OCI-LY7 (cell line): ENCODE measurements at regions not wholly inside any gene's neighbourhood (a gene's known extent, or its start where the extent isn't known, plus 50 kb on each side); places are given as distances from the start of the nearest gene placed in this dataset.

Source experiments
- BruUV-seq: library from RNA; stranded (reverse); fragments of 400-500 nt; replicated peaks from 2 replicates; lab custom pipeline; 2021; lab: Mats Ljungman, UMichigan
- CTCF ChIA-PET: fragments of 300-600 bp; sonication (Branson Sonifier 250); formaldehyde crosslinking; loops from one replicate; lab custom pipeline; 2022; ENCODE audit warnings: antibody characterized with exemption; ENCODE audit not compliant: unreplicated experiment; lab: Charles Lee
- POLR2A ChIA-PET: fragments of 300-600 bp; sonication (Branson Sonifier 250); formaldehyde crosslinking; loops from one replicate; lab custom pipeline; 2022; ENCODE audit warnings: antibody characterized with exemption; lab: Charles Lee
- DNase-seq: peaks from one replicate; pipeline ENCODE4 v3.0.0-alpha.2; 2015; ENCODE audit warnings: low spot score
- H2AFZ ChIP-seq: fragments of 200-600 bp; sonication (generic), shearing (Covaris generic); 2 replicates; pipeline ENCODE4 v1.6.1; 2014; ENCODE audit warnings: mild to moderate bottlenecking, antibody characterized with exemption, low read length, moderate library complexity
- H3K27ac ChIP-seq: fragments of 200-600 bp; sonication (generic); 2 replicates; pipeline ENCODE4 v1.5.1; 2014; ENCODE audit warnings: mixed run types, low read depth, mild to moderate bottlenecking, moderate library complexity, low read length, inconsistent platforms; ENCODE audit not compliant: poor library complexity, severe bottlenecking
- H3K36me3 ChIP-seq: fragments of 200-600 bp; sonication (generic); 2 replicates; pipeline ENCODE4 v1.6.1; 2014; ENCODE audit warnings: mild to moderate bottlenecking, antibody characterized with exemption, low read length, moderate library complexity, mixed read lengths; ENCODE audit not compliant: insufficient read depth
- H3K4me1 ChIP-seq: fragments of 200-600 bp; sonication (generic); 2 replicates; pipeline ENCODE4 v1.5.1; 2014; ENCODE audit warnings: mild to moderate bottlenecking, low read length; ENCODE audit not compliant: insufficient read depth, poor library complexity, severe bottlenecking
- H3K4me2 ChIP-seq: fragments of 200-600 bp; sonication (generic); 2 replicates; pipeline ENCODE4 v1.6.1; 2014; ENCODE audit warnings: mild to moderate bottlenecking, low read length
- H3K4me3 ChIP-seq: fragments of 200-600 bp; sonication (generic); 2 replicates; pipeline ENCODE4 v1.5.1; 2014; ENCODE audit warnings: mild to moderate bottlenecking, low read depth, low read length; ENCODE audit not compliant: poor library complexity, severe bottlenecking
- H3K79me2 ChIP-seq: fragments of 200-600 bp; sonication (generic); 2 replicates; pipeline ENCODE4 v1.6.1; 2016; ENCODE audit warnings: low read depth, mild to moderate bottlenecking, low read length, moderate library complexity, mixed read lengths; ENCODE audit not compliant: insufficient read depth
- H3K9me2 ChIP-seq: fragments of 200-600 bp; sonication (generic); 2 replicates; pipeline ENCODE4 v1.6.1; 2016; ENCODE audit warnings: mild to moderate bottlenecking, low read length, mixed read lengths; ENCODE audit not compliant: insufficient read depth
- H3K9me3 ChIP-seq: fragments of 200-600 bp; sonication (generic); 2 replicates; pipeline ENCODE4 v1.6.1; 2014; ENCODE audit warnings: mild to moderate bottlenecking, mixed run types, low read length, mixed read lengths
- H4K20me1 ChIP-seq: fragments of 200-600 bp; sonication (generic); 2 replicates; pipeline ENCODE4 v1.6.1; 2014; ENCODE audit warnings: mild to moderate bottlenecking, antibody characterized with exemption, low read length, moderate library complexity, mixed read lengths; ENCODE audit not compliant: insufficient read depth
- EZH2phosphoT487 ChIP-seq: fragments of 200-600 bp; sonication (generic); IDR thresholded peaks from 2 replicates; pipeline ENCODE4 v1.6.1; 2018; ENCODE audit warnings: low read depth, borderline replicate concordance, mild to moderate bottlenecking, mixed run types, antibody characterized with exemption, low read length, moderate library complexity, mixed read lengths
- intact Hi-C: fragments of 100-400 bp; cut with micrococcal nuclease; formaldehyde crosslinking; loops from one replicate; pipeline ENCODE4 v1.10.0; 2022; ENCODE audit not compliant: unreplicated experiment
- TF ChIP-seq, protein P1 (sequence below): fragments of 200-600 bp; sonication (generic); conservative IDR thresholded peaks from 2 replicates; pipeline ENCODE4 v1.5.1; 2014; ENCODE audit warnings: mild to moderate bottlenecking, antibody characterized with exemption, low read length, moderate library complexity, mixed read lengths

DNA sequence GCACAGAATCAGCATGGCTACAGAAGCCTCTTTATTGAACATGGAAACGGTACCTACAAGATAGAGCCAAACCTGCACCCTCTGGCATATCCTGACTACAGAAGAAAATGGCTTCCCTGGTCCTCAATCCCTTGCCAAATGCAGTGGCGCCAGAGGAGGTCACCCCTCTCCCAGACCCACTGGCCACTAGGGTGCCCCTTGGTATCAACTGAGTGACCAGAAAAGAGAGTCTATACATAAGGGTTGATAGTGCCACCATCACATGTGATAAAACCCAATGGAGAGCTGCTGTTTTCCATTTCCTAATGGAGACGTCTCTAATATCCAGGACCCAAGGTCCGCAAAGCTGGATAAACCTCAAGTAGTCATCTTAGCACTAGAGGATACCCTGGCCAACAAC is 52.7 kb upstream of the ALK start:
- CTCF ChIA-PET = no interaction called here
- no peaks in the 10 kb centered on the region for H3K4me1 ChIP-seq
- H2AFZ ChIP-seq = no peak overlapping the region
- no peak overlapping the region for H3K27ac ChIP-seq
- TF ChIP-seq EZH2phosphoT487 = no peak
- TF ChIP-seq, protein P1, sequence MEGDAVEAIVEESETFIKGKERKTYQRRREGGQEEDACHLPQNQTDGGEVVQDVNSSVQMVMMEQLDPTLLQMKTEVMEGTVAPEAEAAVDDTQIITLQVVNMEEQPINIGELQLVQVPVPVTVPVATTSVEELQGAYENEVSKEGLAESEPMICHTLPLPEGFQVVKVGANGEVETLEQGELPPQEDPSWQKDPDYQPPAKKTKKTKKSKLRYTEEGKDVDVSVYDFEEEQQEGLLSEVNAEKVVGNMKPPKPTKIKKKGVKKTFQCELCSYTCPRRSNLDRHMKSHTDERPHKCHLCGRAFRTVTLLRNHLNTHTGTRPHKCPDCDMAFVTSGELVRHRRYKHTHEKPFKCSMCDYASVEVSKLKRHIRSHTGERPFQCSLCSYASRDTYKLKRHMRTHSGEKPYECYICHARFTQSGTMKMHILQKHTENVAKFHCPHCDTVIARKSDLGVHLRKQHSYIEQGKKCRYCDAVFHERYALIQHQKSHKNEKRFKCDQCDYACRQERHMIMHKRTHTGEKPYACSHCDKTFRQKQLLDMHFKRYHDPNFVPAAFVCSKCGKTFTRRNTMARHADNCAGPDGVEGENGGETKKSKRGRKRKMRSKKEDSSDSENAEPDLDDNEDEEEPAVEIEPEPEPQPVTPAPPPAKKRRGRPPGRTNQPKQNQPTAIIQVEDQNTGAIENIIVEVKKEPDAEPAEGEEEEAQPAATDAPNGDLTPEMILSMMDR = no peak
- no TSS peak for BruUV-seq
- no peaks in the 10 kb centered on the region for H3K79me2 ChIP-seq
- no peak overlapping the region for H3K4me3 ChIP-seq
- POLR2A ChIA-PET = no interaction called here
- intact Hi-C loops = no loop called here
- no peaks in the 10 kb centered on the region for H4K20me1 ChIP-seq
- DNase-seq = no peak
- no peaks in the 10 kb centered on the region for H3K36me3 ChIP-seq
- no peaks in the 10 kb centered on the region for H3K9me3 ChIP-seq
- H3K4me2 ChIP-seq = no peak overlapping the region
- H3K9me2 ChIP-seq = no peaks in the 10 kb centered on the region; the same call in 1 of the 2 replicates

DNA sequence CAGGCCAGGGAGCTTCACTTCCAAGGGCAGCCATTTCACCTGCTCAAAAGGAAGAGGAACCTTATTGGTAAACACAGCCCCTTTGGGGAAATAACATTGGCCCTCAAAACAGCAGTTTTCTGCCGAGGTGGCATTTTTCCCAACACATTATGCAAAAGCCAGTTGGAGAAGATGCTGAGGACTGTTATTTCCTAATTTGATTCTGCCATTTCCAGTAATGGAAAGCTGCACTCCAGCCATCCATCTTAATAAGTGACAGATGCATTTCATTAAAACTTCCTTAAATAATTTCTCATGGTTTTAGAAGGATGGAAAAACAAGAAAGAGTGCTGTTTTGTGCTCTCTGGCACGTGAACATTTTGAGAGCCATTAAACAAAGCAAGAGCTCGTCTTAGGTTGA is 55.9 kb upstream of the ALK start:
- Histone ChIP-seq H3K4me3 (no peak overlapping the region), H3K4me2 (no peak overlapping the region), H3K4me1 (no peaks in the 10 kb centered on the region), H3K27ac (no peak overlapping the region), H3K9me2 (no peaks in the 10 kb centered on the region), H3K9me3 (no peaks in the 10 kb centered on the region), H3K79me2 (no peaks in the 10 kb centered on the region), H2AFZ (no peak overlapping the region), H4K20me1 (no peaks in the 10 kb centered on the region), H3K36me3 (no peaks in the 10 kb centered on the region)
- TF ChIP-seq EZH2phosphoT487 = no peak
- TF ChIP-seq, protein P1 = no peak
- BruUV-seq = no TSS peak
- POLR2A ChIA-PET = no interaction called here
- intact Hi-C loops = no loop called here
- CTCF ChIA-PET = no interaction called here
- DNase-seq = no peak

DNA sequence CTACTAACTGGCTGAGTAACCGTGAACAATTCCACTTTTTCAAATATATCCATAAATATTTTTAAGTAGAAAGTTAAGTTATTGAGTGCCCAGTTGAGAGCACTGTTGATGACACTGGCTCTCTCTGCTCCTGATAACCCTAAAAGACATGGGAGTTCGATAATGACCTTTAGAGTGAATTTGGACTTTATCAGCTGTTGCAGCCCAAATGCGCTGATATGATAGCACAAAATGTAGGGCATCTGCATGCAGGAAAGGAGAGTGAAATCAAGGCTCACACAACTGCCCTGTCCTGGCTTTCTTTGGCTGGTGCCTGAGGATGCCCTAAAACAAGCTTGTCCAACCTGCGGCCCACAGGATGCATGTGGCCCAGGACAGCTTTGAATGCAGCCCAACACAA is 60.0 kb upstream of the ALK start:
- no peak for TF ChIP-seq EZH2phosphoT487
- TF ChIP-seq, protein P1 = no peak
- no peak for DNase-seq
- H3K27ac ChIP-seq = no peak overlapping the region
- no peaks in the 10 kb centered on the region for H4K20me1 ChIP-seq
- no peaks in the 10 kb centered on the region for H3K79me2 ChIP-seq
- intact Hi-C loops = no loop called here
- H3K36me3 ChIP-seq = no peaks in the 10 kb centered on the region
- H3K4me3 ChIP-seq = no peak overlapping the region
- no peak overlapping the region for H2AFZ ChIP-seq
- no peaks in the 10 kb centered on the region for H3K9me3 ChIP-seq
- CTCF ChIA-PET = no interaction called here
- H3K4me1 ChIP-seq = no peaks in the 10 kb centered on the region
- no TSS peak for BruUV-seq
- POLR2A ChIA-PET = interaction anchor here (0.6 kb wide), 1 partner anchor 36 kb away, joined by 3 read pairs; no protein-coding TSS in a partner anchor
- H3K4me2 ChIP-seq = no peak overlapping the region
- no peaks in the 10 kb centered on the region for H3K9me2 ChIP-seq
